Heart left ventricle (tissue), 16 donors: ENCODE measurements at regions not wholly inside any gene's neighbourhood (a gene's known extent, or its start where the extent isn't known, plus 50 kb on each side); places are given as distances from the start of the nearest gene placed in this dataset.

ENCODE experiments used
- ATAC-seq, 4 donors: fragments of 200-7000 bp; cut with Tn5 transposase; one replicate each; pipeline ENCODE4 v1.9.1; 2020 to 2022; ENCODE audit warnings: moderate library complexity in 4 of 4, mild to moderate bottlenecking in 3 of 4, moderate number of reproducible peaks in 1 of 4
- DNase-seq, 5 donors: peaks; one replicate each; pipeline ENCODE4 v3.0.0-alpha.2; 2020
- H3K27ac ChIP-seq, 12 donors: fragments of 200-600 bp; sonication (generic) in 4 of 12; one replicate each; pipeline versions ENCODE4 v1.5.0 to v1.8.0; 2016 to 2022; ENCODE audit warnings: mild to moderate bottlenecking in 2 of 12
- H3K27me3 ChIP-seq, 9 donors: fragments of 200-600 bp; sonication (generic) in 2 of 9; one replicate each; pipeline versions ENCODE4 v1.5.1 to v1.8.0; 2016 to 2022; ENCODE audit warnings: mild to moderate bottlenecking in 3 of 9
- H3K36me3 ChIP-seq, 9 donors: fragments of 200-600 bp; sonication (generic) in 2 of 9; one replicate each; pipeline versions ENCODE4 v1.5.0 to v1.8.0; 2018 to 2022; ENCODE audit warnings: mild to moderate bottlenecking in 2 of 9
- H3K4me1 ChIP-seq, 12 donors: fragments of 200-600 bp; sonication (generic) in 4 of 12; one replicate each; pipeline versions ENCODE4 v1.5.0 to v1.8.0; 2016 to 2022; ENCODE audit warnings: mild to moderate bottlenecking in 3 of 12
- H3K4me3 ChIP-seq, 12 donors: fragments of 200-600 bp; sonication (generic) in 4 of 12; one replicate each; pipeline versions ENCODE4 v1.5.0 to v1.8.0; 2017 to 2022; ENCODE audit warnings: mild to moderate bottlenecking in 9 of 12, moderate library complexity in 4 of 12
- H3K9me3 ChIP-seq, 12 donors: fragments of 200-600 bp; sonication (generic) in 4 of 12; one replicate each; pipeline versions ENCODE4 v1.5.0 to v1.8.0; 2016 to 2022; ENCODE audit warnings: mild to moderate bottlenecking in 1 of 12
- POLR2A ChIP-seq, 2 donors: fragments of 450-650 bp; IDR thresholded peaks; one replicate each; pipeline ENCODE4 v1.6.1; 2017; ENCODE audit warnings: antibody characterized with exemption in 2 of 2, mild to moderate bottlenecking in 2 of 2, moderate library complexity in 2 of 2
- WGBS, 4 donors: extraction: QIAGEN DNeasy Blood & Tissue Kit in 2 of 4; methylation state at CpG; one replicate each; pipeline versions ENCODE4 v1.1.5 to v1.1.7; 2013 to 2018; 5-methylcytosine and 5-hydroxymethylcytosine counted together
- intact Hi-C, 10 donors: fragments of 100-400 bp; cut with DNase I; formaldehyde crosslinking; loops; one replicate each; pipeline versions ENCODE4 v1.11.1 to v1.14.2; 2022
- TF ChIP-seq, protein P1 (sequence below), 12 donors: fragments of 200-600 bp; sonication (generic) in 4 of 12; IDR thresholded peaks; one replicate each; pipeline versions ENCODE4 v1.5.0 to v1.8.0; 2018 to 2022; ENCODE audit warnings: antibody characterized with exemption in 12 of 12, mild to moderate bottlenecking in 5 of 12
- donor health status: ischemic (EF 13 %, LVEDD 7.1; RV severe dilation, severe dysfunction).
- donor health status: healthy with polysubstance abuse.
- donor health status: DM: no; HTN: yes; CAD: no.
- donor health status: DM: no; HTN: no; CAD: no.
- donor health status: ischemic (EF 25% LVEDD 6.9; RV normal size, moderate dysfunction).
- donor health status: ischemic (EF 25% LVEDD 5.7; RV mildly dilated, moderate dysfunction).
- donor health status: healthy.
- donor health status: DM: yes; HTN: yes; CAD: no.
- donor health status: ischemic (EF 35%, LVEDD 5.7; RV mildly dilated, moderate dysfunction).
- donor health status: nonischemic (EF 11% LVEDD 7.7; RV severe dilation, severe dysfunction).
- donor health status: DM: yes; HTN: yes; CAD: no.
- donor health status: PGD.
- donor health status: ischemic (EF 29% LVEDD 5.4; RV normal size, mild dysfunction).
- donor health status: nonischemic (EF 23%, LVEDD 6.1; RV moderate dilation, normal function).

DNA sequence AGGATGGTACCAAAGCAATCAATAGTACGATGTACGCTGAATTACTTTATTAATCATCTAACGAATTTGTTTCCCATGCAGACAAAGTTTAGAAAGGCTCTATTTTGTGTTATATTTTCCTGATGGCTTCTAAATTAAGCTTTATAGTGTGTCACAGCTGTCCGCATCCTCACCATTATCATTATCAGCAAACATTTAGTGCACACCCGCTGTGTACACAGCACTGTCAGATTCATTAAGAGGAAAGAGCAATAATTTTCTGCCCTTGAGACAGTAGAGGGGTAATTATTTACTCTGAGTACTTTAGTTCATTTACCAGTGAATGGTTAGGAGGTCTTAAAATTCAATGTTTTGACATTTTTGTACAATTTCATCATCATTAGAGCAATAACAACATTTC, 233.3 kb upstream of the PTPRZ1 start:
- Histone ChIP-seq H3K27ac (no peak overlapping the region), H3K4me3 (no peak overlapping the region), H3K9me3 (no peaks in the 10 kb centered on the region), H3K27me3 (no peaks in the 10 kb centered on the region), H3K36me3 (no peaks in the 10 kb centered on the region), H3K4me1 (no peaks in the 10 kb centered on the region)
- ATAC-seq (no peak), DNase-seq (no peak)
- 89 to 95% (median 91%) methylated on average over 5 of the region's 5 CpGs for WGBS, 4 donors
- intact Hi-C loops: no loop called here
- TF ChIP-seq POLR2A (IDR thresholded peaks at IDR 0.05): no peak
- TF ChIP-seq, protein P1, sequence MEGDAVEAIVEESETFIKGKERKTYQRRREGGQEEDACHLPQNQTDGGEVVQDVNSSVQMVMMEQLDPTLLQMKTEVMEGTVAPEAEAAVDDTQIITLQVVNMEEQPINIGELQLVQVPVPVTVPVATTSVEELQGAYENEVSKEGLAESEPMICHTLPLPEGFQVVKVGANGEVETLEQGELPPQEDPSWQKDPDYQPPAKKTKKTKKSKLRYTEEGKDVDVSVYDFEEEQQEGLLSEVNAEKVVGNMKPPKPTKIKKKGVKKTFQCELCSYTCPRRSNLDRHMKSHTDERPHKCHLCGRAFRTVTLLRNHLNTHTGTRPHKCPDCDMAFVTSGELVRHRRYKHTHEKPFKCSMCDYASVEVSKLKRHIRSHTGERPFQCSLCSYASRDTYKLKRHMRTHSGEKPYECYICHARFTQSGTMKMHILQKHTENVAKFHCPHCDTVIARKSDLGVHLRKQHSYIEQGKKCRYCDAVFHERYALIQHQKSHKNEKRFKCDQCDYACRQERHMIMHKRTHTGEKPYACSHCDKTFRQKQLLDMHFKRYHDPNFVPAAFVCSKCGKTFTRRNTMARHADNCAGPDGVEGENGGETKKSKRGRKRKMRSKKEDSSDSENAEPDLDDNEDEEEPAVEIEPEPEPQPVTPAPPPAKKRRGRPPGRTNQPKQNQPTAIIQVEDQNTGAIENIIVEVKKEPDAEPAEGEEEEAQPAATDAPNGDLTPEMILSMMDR (IDR thresholded peaks at IDR 0.05): no peak

DNA sequence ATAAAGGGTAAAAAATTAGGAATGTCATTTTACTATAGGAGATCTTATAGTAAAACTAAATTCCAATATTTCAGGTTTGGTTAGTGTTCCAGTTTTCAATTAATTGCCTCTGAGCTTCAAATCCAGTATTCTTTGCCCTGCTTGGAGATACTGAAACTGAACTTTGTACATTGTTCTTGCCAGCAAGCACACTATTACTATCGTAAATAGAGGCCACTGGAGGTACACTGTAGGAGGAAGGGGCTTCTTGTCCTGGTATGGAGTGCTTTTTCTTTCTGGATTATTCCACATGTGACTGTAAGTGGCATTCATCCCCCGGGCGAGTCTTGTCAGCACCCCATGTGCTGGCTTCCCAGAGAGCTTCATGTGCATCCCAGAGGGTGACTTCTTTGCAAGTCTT, 234.7 kb upstream of the PTPRZ1 start:
- TF ChIP-seq, protein P1 (IDR thresholded peaks at IDR 0.05): no peak
- TF ChIP-seq POLR2A (IDR thresholded peaks at IDR 0.05): no peak
- Histone ChIP-seq H3K4me3 (no peak overlapping the region), H3K4me1 (no peaks in the 10 kb centered on the region), H3K27ac (no peak overlapping the region), H3K9me3 (no peaks in the 10 kb centered on the region), H3K36me3 (no peaks in the 10 kb centered on the region), H3K27me3 (no peaks in the 10 kb centered on the region)
- DNase-seq (no peak), ATAC-seq (no peak)
- WGBS, 4 donors: 85 to 95% (median 89%) methylated on average over 3 of the region's 3 CpGs
- intact Hi-C loops: no loop called here

DNA sequence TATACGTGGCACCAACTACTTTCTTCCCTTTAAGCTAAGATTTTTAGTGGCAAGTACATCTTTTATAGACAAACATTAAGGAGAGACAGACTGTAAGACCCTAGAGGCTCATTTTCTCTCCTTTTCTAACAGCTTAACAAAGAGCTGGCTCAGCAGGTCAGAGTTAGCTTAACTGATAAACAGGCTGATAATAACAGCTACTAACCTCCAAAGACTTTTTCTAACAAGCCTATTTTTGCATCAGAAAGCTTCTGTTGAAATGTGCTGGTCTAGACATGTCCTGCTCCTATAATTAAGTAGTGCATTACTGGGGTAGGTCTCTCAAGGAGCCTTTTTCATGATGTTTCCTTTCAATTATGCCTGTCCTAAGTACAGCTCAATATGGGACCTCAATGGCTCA, 238.2 kb upstream of the FAM3C start:
- ATAC-seq: no peak
- Histone ChIP-seq H3K4me1 (no peaks in the 10 kb centered on the region), H3K27me3 (no peaks in the 10 kb centered on the region), H3K36me3 (no peaks in the 10 kb centered on the region), H3K4me3 (no peak overlapping the region), H3K9me3 (no peaks in the 10 kb centered on the region), H3K27ac (no peak overlapping the region)
- intact Hi-C loops: no loop called here
- no peak for TF ChIP-seq POLR2A (IDR thresholded peaks at IDR 0.05)
- TF ChIP-seq, protein P1 (IDR thresholded peaks at IDR 0.05): no peak
- DNase-seq: no peak
- WGBS, 4 donors: 0 to 58% (median 52%) methylated on average over 1 of the region's 1 CpG

DNA sequence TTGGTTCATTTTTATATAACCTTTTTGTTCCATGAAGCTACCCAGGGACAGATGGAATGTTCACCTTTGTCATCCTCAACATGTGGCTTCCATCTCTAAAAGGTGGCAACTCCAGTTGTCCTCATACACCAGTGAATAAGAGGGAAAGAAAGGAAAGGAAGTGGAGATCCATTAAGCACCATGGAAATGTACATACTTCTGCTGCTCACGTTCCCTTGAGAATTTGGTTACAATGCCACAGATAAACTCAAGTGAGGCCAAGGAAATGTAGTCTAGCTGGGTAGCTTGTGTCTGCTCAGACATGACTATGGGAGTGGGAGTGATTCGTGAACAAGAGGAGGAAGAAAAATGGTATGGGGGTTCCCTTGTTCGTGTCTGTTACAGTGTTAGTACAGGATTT, 237.1 kb upstream of the FAM3C start:
- Histone ChIP-seq H3K9me3 (no peaks in the 10 kb centered on the region), H3K27me3 (no peaks in the 10 kb centered on the region), H3K27ac (no peak overlapping the region), H3K36me3 (no peaks in the 10 kb centered on the region), H3K4me3 (no peak overlapping the region), H3K4me1 (no peaks in the 10 kb centered on the region)
- no peak for ATAC-seq
- TF ChIP-seq POLR2A (IDR thresholded peaks at IDR 0.05): no peak
- TF ChIP-seq, protein P1 (IDR thresholded peaks at IDR 0.05): no peak
- WGBS, 4 donors: 46 to 67% (median 60%) methylated on average over 3 of the region's 3 CpGs
- intact Hi-C loops: no loop called here
- DNase-seq: no peak
